Mucosa of gallbladder (tissue), 1 donor: ENCODE measurements at regions not wholly inside any gene's neighbourhood (a gene's known extent, or its start where the extent isn't known, plus 50 kb on each side); places are given as distances from the start of the nearest gene placed in this dataset.
"Not testable (repeated sequence)": the region's sequence is repeated elsewhere in the genome, so short reads cannot be mapped to it uniquely, and the experiment has no call there.

Experiments used
- DNase-seq: peaks from one replicate; pipeline ENCODE4 v3.0.0-alpha.2; 2020; ENCODE audit warnings: low spot score
- donor health status: DM: no; HTN: no; CAD: no.

- DNase-seq, result no peak
Observed at GRCh38 chr5:118552731-118553360, 435.5 kb downstream of the DTWD2 start.

- DNase-seq, result no peak
Observed at GRCh38 chr5:118552146-118552545, 436.2 kb downstream of the DTWD2 start.

GRCh38 chr5:118551716-118552115 is 436.6 kb downstream of the DTWD2 start:
- no peak for DNase-seq

GRCh38 chr5:118551031-118551430 is 437.3 kb downstream of the DTWD2 start:
- no peak for DNase-seq

DNA sequence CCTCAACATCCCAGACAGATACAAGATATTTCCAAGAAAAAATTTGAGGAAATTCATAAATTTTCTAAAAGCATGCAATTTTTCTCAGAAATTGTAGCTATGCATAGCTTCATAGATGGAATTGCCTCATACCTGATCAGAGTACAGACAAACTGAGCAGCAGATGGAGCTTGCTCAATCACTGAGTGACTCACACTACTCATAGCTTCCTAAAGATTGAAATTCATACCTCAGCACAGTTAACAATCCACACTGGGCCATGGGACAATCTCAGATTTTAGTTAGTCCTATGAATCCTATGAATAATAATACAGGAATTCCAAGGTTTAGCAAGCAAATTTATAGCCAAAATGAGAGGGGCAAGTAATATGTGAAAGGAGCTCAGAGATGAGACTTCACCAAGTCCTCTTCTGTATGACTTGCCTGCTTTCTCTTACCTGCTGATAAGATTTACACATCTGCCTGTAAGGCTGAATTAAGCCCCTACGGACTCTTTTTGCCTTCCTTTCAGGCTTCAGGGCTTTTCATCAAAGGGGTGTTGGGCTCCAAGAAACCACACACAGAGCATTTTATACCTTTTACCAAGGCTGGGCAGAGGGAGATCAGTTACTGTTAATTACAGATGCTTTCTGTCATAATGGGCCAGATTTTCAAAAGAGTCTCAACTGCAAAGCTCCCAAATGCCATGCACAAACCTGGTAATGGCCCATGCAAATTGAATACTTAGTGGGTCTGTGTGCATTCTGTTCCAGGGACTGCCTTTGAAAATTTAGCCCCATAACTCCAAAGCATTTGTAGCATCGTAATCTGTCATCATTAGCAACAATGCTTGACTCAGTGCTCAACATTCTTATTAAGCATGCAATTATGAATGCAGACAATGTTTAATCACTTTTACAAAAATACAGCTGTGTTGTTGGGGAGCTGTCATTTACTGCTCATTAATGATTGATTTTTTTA is 439.3 kb downstream of the DTWD2 start:
- DNase-seq, result no peak

DNA sequence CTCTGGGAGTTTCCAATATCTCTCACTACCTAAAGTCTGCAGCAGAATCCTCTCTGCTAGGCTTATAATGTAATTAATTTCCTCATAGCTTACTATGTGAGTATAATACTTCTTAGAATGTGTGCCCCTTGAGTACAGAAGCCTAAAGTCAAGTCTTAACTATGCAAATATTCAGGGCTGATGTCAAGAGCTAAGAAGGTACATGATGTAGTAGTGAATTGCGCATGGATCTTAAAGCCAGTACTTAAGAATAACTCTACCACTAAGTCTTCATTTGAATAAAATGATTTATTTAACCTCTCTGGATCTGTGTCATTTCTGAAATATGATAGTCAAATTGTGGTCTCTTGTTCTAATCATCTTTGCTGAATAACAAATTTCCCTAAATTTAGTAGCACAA is 442.9 kb downstream of the DTWD2 start:
- DNase-seq, result no peak

- no peak for DNase-seq
Observed at GRCh38 chr5:118544887-118545449, 443.4 kb downstream of the DTWD2 start.

DNA sequence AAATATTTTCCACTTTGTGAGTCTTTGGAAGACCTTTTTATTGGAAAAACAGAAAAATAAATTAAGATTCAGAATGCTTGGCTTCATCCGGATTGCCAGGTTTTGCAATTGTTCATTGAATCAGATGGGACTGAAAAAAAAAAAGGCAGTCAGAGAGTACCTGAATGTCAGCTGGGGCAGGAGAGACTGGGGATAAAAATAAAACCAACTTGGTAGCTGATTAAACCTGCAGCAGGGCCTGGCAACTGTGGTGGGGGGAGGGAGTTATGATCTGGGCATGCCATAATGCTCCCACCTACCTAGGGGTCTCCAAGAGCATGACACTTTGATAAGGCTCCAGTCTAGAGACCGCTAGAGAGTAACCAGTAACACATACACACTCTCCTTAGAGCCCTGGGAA is 454.4 kb downstream of the DTWD2 start:
- no peak for DNase-seq

DNA sequence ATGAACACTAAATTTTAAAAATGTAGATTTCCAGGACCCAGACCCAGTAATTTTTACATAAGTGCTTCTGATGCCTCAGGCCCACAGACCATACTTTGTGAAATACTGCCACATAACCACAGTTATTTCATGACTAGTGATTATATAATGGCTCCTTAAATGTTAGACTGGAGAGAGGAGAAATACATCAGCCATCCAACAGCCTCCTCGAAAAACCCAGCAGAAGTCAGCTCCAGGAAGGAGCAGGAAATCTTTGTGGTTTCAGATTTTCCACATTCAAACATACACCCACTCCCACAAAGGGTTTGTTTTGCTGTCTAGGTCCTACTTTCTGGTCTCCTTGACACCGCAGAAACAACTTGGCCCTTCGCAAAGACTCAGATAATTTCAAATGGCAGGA is 455.2 kb downstream of the DTWD2 start:
- no peak for DNase-seq

- no peak for DNase-seq
Observed at GRCh38 chr5:118531276-118531675, 457.1 kb downstream of the DTWD2 start.

DNA sequence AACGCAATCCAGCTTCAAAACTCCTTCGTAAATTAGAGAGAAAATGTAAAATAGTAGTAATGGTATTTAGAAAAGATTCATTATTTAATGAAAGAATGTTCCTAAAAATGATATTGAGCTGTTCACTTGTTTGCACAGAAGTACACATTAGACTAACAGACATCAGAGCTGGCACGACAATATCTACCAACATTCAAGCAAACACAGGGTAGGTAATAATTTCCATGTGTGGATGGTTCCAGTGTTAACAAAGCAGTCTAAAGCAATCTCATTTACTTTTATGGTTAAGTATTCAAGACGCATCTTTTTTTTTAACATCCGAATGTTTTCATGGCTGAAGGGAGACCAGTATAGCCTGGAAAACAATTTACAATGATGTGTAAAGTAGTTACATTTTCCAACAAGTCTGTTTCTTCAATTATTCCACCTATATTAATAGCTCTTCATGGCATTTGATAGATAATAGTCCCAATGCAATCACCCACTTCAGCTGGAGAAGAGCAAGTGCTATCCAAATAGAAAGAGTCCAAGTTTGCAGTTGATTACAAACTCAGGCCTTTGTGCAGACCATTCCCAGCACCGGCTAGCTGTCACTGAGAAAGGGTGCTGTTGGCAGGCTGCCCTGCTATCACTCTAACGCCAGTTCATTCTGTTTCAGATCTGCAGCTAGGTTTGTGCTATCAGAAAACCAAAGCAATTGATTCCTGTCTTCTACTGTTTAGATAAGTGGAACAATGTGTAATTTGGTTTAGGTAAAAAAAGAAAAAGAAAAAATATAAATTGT is 458.8 kb downstream of the DTWD2 start:
- DNase-seq, result no peak

- no peak for DNase-seq
Observed at GRCh38 chr5:118522626-118523025, 465.7 kb downstream of the DTWD2 start.

DNA sequence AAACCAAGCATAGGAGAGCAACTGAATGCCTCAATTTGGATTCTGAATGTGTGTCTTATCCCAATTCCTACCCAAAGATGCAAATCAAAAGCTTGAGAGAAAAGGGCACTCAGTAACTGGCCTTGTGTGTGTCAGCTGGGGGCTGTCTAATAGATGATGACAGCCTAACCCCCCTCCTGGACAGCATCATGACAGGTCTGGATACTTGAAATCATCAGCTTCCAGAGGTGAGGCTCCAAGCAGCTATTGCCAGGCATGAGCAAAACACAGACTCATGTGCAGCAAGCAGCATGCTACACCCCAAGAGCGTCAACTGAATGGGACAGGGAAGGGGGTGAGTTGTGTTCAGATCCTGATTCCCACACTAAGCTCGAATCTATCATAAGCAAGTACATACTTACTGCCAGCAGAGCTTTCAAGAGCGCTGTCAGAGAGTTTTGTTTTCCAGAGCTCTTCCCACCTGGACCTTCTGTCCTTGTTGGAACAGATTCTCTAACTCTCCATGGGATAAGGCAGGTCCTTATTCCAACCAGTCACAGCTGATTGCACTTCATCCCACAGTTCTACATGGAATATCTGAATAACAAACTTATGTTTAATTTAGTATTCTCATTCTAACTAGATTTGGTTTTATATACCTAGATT is 467.5 kb downstream of the DTWD2 start:
- DNase-seq, result no peak

GRCh38 chr5:118519466-118519865 is 468.9 kb downstream of the DTWD2 start:
- DNase-seq, result no peak

DNA sequence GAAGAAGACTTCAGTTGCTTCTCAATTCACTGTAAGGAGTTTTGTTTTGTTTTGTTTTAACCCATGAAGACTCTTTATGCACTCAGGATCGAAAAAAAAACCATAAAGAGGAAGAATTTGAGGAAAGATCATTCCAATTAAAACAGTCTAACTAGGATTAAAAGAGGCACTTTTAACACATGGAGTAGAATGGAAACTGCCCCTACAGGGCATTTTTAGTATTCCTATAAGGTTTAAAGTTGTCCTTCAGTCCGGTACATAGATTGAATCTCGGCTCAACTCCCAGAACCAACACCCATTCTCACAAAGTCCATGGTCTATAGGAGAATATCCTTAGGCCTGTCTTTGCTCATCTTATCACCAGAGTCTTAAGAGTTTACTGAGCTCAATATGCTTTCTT is 469.6 kb downstream of the DTWD2 start:
- DNase-seq, result no peak

GRCh38 chr5:118511846-118512245 is 476.5 kb downstream of the DTWD2 start:
- DNase-seq, result no peak

DNA sequence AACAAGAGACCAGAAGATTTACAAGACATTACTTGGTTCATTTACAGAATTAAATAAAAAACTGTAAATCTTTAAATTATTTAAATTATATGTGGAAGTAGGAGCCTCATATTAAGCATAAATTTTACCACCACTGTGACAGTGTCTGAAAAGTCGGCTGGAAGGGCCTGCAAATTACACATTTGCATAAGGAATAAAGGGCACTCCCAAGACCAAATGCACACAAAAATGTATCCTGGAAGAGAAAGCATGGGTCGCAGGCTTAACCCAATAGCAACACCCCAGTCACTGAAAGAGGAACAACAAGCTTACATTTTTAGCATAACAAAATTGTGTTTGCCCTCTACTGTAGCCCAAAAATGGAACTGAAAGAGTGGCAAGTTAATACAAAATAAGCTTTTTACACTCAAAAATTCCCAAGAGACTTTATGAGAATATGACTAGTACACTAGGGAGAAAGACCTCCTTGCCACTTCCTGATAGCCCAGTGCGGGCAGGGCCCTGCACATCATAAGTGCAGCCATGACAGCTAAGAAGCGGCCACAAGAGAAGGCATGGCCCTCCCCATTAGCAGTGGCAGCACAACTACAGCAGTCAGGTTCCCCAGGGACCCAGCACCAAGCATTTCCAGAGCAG is 482.0 kb downstream of the DTWD2 start:
- no peak for DNase-seq

DNA sequence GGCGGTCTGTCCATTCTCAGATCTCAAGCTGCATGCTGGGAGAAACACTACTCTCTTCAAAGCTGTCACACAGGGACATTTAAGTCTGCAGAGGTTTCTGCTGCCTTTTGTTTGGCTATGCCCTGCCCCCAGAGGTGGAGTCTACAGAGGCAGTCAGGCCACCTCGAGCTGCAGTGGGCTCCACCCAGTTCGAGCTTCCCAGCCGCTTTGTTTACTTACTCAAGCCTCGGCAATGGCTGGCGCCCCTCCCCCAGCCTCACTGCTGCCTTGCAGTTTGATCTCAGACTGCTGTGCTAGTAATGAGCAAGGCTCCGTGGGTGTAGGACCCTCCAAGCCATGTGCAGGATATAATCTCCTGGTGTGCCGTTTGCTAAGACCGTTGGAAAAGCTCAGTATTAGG is 486.1 kb downstream of the DTWD2 start:
- DNase-seq, result not testable (repeated sequence)

GRCh38 chr5:118491351-118491750 is 497.0 kb downstream of the DTWD2 start:
- DNase-seq, result no peak

GRCh38 chr5:118486647-118487225 is 501.6 kb downstream of the DTWD2 start:
- no peak for DNase-seq

GRCh38 chr5:118479285-118479684 is 509.1 kb downstream of the DTWD2 start:
- DNase-seq, result no peak
